CD14-positive monocyte (primary cell): ENCODE measurements at regions not wholly inside any gene's neighbourhood (a gene's known extent, or its start where the extent isn't known, plus 50 kb on each side); places are given as distances from the start of the nearest gene placed in this dataset.

Experiments
- DNase-seq, 3 donors: peaks; one replicate each; pipeline ENCODE4 v3.0.0-alpha.2; 2011 to 2022
- H2AFZ ChIP-seq: 2 replicates; pipeline ENCODE4 v1.6.0; 2012; ENCODE audit warnings: mild to moderate bottlenecking, low read depth, low read length, inconsistent platforms; ENCODE audit not compliant: insufficient read depth, poor library complexity, severe bottlenecking
- H3K27ac ChIP-seq, 2 donors: 1 replicate in 1 of 2; 2 replicates in 1 of 2; pipeline ENCODE4 v1.5.1; 2012 to 2013; ENCODE audit warnings: low read length in 2 of 2, control low read depth in 1 of 2, inconsistent platforms in 1 of 2, low read depth in 1 of 2, mild to moderate bottlenecking in 1 of 2
- H3K27me3 ChIP-seq, 2 donors: one replicate each; pipeline versions ENCODE4 v1.6.0 to v1.6.1; 2011 to 2013; ENCODE audit warnings: low read length in 2 of 2; ENCODE audit not compliant: control insufficient read depth in 2 of 2, insufficient read depth in 2 of 2
- H3K36me3 ChIP-seq, 2 donors: replicated peaks in 1 of 2; 1 replicate in 1 of 2; 2 replicates in 1 of 2; pipeline versions ENCODE4 v1.5.1 to v1.6.1; 2012 to 2013; ENCODE audit warnings: low read length in 2 of 2, control low read depth in 1 of 2, inconsistent platforms in 1 of 2, mild to moderate bottlenecking in 1 of 2; ENCODE audit not compliant: insufficient read depth in 2 of 2, control insufficient read depth in 1 of 2
- H3K4me1 ChIP-seq, 2 donors: 1 replicate in 1 of 2; 2 replicates in 1 of 2; pipeline versions ENCODE4 v1.5.1 to v1.6.1; 2012 to 2013; ENCODE audit warnings: low read length in 2 of 2, control low read depth in 1 of 2, inconsistent platforms in 1 of 2, mild to moderate bottlenecking in 1 of 2, moderate library complexity in 1 of 2; ENCODE audit not compliant: insufficient read depth in 2 of 2, control insufficient read depth in 1 of 2
- H3K4me2 ChIP-seq: replicated peaks from 2 replicates; pipeline ENCODE3; 2012; ENCODE audit warnings: low read length, moderate library complexity, mild to moderate bottlenecking; ENCODE audit not compliant: poor library complexity, severe bottlenecking; ENCODE audit errors: extremely low read depth
- H3K4me3 ChIP-seq, 3 experiments: fragments of 200-600 bp in 1 of 3; sonication (generic) in 1 of 3; replicated peaks in 1 of 3; 1 replicate in 2 of 3; 2 replicates in 1 of 3; pipeline ENCODE4 v1.5.1; 2011 to 2013; ENCODE audit warnings: low read length in 3 of 3, mild to moderate bottlenecking in 3 of 3, control low read depth in 2 of 3, low read depth in 2 of 3, inconsistent platforms in 1 of 3, moderate library complexity in 1 of 3
- H3K79me2 ChIP-seq: 2 replicates; pipeline ENCODE4 v1.6.0; 2012; ENCODE audit warnings: mild to moderate bottlenecking, control low read depth, inconsistent platforms, low read length, moderate library complexity; ENCODE audit not compliant: insufficient read depth
- H3K9ac ChIP-seq: 2 replicates; pipeline ENCODE4 v1.6.0; 2017; ENCODE audit warnings: low read length, mild to moderate bottlenecking; ENCODE audit not compliant: insufficient read depth, poor library complexity, severe bottlenecking
- H3K9me3 ChIP-seq, 2 donors: replicated peaks in 1 of 2; 1 replicate in 1 of 2; 2 replicates in 1 of 2; pipeline versions ENCODE4 v1.5.1 to v1.6.1; 2012 to 2013; ENCODE audit warnings: low read length in 2 of 2, control low read depth in 1 of 2; ENCODE audit not compliant: control insufficient read depth in 1 of 2, insufficient read depth in 1 of 2
- H4K20me1 ChIP-seq: 2 replicates; pipeline ENCODE4 v1.6.0; 2012; ENCODE audit warnings: mild to moderate bottlenecking, low read length, control low read depth, moderate library complexity; ENCODE audit not compliant: insufficient read depth
- H3K27ac Mint-ChIP-seq, 7 donors: one replicate each; pipeline ENCODE4 v1.8.0; 2020; ENCODE audit warnings: mild to moderate bottlenecking in 7 of 7, mixed read lengths in 7 of 7, moderate library complexity in 6 of 7, inconsistent platforms in 2 of 7
- H3K27me3 Mint-ChIP-seq, 3 donors: one replicate each; pipeline ENCODE4 v1.8.0; 2021 to 2022; ENCODE audit warnings: low read depth in 3 of 3, mild to moderate bottlenecking in 3 of 3, mixed read lengths in 3 of 3, moderate library complexity in 3 of 3, inconsistent platforms in 1 of 3
- H3K36me3 Mint-ChIP-seq, 2 donors: one replicate each; pipeline ENCODE4 v1.8.0; 2020; ENCODE audit warnings: mixed read lengths in 2 of 2, inconsistent platforms in 1 of 2, mild to moderate bottlenecking in 1 of 2
- H3K4me1 Mint-ChIP-seq: one replicate; pipeline ENCODE4 v1.8.0; 2020; ENCODE audit warnings: mild to moderate bottlenecking, mixed read lengths
- H3K4me3 Mint-ChIP-seq, 2 donors: one replicate each; pipeline ENCODE4 v1.8.0; 2020; ENCODE audit warnings: mild to moderate bottlenecking in 2 of 2, mixed read lengths in 2 of 2, moderate library complexity in 1 of 2
- H3K9me3 Mint-ChIP-seq, 7 donors: one replicate each; pipeline ENCODE4 v1.8.0; 2020 to 2022; ENCODE audit warnings: mixed read lengths in 7 of 7, mild to moderate bottlenecking in 6 of 7, moderate library complexity in 6 of 7, inconsistent platforms in 2 of 7
- WGBS: methylation state at CpG from one replicate; pipeline ENCODE4 v1.1.5; 2013; ENCODE audit warnings: missing lambda C conversion rate; ENCODE audit not compliant: insufficient coverage; 5-methylcytosine and 5-hydroxymethylcytosine counted together
- intact Hi-C, 2 donors: fragments of 100-400 bp; cut with micrococcal nuclease; formaldehyde crosslinking; loops; one replicate each; pipeline versions ENCODE4 v1.15.0 to v1.15.1; 2023
- TF ChIP-seq, protein P1 (sequence below): fragments of 200-600 bp; IDR thresholded peaks from one replicate; pipeline ENCODE4 v1.8.0; 2022; ENCODE audit warnings: antibody characterized with exemption, mild to moderate bottlenecking

DNA sequence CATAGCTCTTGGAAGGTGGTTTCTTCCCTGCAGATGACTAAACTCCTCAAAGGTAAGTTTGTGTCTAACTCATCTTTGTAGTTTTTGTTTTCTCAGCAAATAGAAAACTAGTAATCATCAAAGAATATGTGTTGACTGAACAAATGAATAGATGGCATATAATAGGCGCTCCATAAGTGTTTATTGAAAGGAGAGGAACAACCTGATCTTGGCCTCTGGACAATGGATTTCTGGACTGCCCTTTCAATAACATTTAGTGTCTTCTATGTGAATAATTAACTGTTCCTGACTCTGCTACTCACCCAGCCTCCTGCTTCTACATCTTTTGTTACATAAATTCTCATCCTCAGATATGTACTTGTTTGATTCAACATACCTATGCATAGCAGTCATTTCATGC lies 399.1 kb downstream of the PPP1R2C start:
- H3K4me3 Mint-ChIP-seq: no peak overlapping the region

DNA sequence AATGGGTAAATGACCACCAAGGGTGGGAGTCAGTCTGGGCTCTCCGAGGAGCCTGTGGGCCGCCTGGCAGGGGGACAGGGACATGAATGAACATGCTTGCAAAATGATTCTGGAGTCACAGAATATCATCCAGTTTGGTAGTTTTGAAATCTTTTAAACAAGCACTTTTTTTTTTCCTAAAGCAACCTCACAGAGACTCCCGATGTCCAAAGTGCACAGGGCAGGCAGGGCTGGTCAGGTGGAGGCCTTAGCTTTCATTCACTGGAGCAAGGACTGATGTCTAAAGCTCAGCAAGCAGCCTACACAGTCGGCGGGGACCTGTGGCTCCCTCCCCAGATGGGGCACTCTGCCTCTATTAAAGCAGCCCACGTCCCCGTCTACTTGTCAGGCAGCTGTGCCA lies 402.9 kb downstream of the PPP1R2C start:
- no peak overlapping the region for H3K4me3 Mint-ChIP-seq
- Histone ChIP-seq H3K9me3 (no peaks in the 10 kb centered on the region), H3K27ac (no peak overlapping the region), H3K36me3 (no peaks in the 10 kb centered on the region), H3K9ac (no peak overlapping the region), H3K4me1 (no peaks in the 10 kb centered on the region), H3K27me3 (no peaks in the 10 kb centered on the region), H3K79me2 (no peaks in the 10 kb centered on the region), H4K20me1 (no peaks in the 10 kb centered on the region), H2AFZ (no peak overlapping the region), H3K4me2 (no peak overlapping the region), H3K4me3 (no peak overlapping the region)
- intact Hi-C loops: no loop called here
- peaks cover 0 to 2% (median 0%) of the 10 kb centered on the region in 3 donors for H3K27me3 Mint-ChIP-seq
- no peaks in the 10 kb centered on the region for H3K36me3 Mint-ChIP-seq
- no peak overlapping the region for H3K27ac Mint-ChIP-seq
- no peak for DNase-seq
- TF ChIP-seq, protein P1, sequence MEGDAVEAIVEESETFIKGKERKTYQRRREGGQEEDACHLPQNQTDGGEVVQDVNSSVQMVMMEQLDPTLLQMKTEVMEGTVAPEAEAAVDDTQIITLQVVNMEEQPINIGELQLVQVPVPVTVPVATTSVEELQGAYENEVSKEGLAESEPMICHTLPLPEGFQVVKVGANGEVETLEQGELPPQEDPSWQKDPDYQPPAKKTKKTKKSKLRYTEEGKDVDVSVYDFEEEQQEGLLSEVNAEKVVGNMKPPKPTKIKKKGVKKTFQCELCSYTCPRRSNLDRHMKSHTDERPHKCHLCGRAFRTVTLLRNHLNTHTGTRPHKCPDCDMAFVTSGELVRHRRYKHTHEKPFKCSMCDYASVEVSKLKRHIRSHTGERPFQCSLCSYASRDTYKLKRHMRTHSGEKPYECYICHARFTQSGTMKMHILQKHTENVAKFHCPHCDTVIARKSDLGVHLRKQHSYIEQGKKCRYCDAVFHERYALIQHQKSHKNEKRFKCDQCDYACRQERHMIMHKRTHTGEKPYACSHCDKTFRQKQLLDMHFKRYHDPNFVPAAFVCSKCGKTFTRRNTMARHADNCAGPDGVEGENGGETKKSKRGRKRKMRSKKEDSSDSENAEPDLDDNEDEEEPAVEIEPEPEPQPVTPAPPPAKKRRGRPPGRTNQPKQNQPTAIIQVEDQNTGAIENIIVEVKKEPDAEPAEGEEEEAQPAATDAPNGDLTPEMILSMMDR: no peak
- no peaks in the 10 kb centered on the region for H3K4me1 Mint-ChIP-seq
- 100% methylated on average over 3 of the region's 7 CpGs for WGBS
- H3K9me3 Mint-ChIP-seq: peaks cover 0 to 3% (median 0%) of the 10 kb centered on the region in 7 donors

More for the DNA sequence above, 399.1 kb downstream of the PPP1R2C start:
- TF ChIP-seq, protein P1: no peak
- Histone ChIP-seq H3K27me3 (no peaks in the 10 kb centered on the region), H3K27ac (no peak overlapping the region), H3K9me3 (no peaks in the 10 kb centered on the region), H3K4me1 (no peaks in the 10 kb centered on the region), H3K79me2 (no peaks in the 10 kb centered on the region), H3K9ac (no peak overlapping the region), H3K36me3 (no peaks in the 10 kb centered on the region), H2AFZ (no peak overlapping the region), H4K20me1 (no peaks in the 10 kb centered on the region), H3K4me2 (no peak overlapping the region), H3K4me3 (no peak overlapping the region)
- no CpG with 5 or more reads among the region's 1 CpG for WGBS
- Mint-ChIP-seq H3K27me3 (peaks cover 0 to 2% (median 2%) of the 10 kb centered on the region in 3 donors), H3K36me3 (no peaks in the 10 kb centered on the region), H3K9me3 (peaks cover 0 to 3% (median 2%) of the 10 kb centered on the region in 7 donors), H3K27ac (no peak overlapping the region), H3K4me1 (no peaks in the 10 kb centered on the region)
- intact Hi-C loops: no loop called here
- no peak for DNase-seq
